T47D (cell line): ENCODE measurements at regions not wholly inside any gene's neighbourhood (a gene's known extent, or its start where the extent isn't known, plus 50 kb on each side); places are given as distances from the start of the nearest gene placed in this dataset.
A peak's percentile ranks its signal among the peaks of the same experiment; 100 is the strongest.
"Not testable (repeated sequence)": the region's sequence is repeated elsewhere in the genome, so short reads cannot be mapped to it uniquely, and the experiment has no call there.

ENCODE experiments used
- DNase-seq, 2 experiments: peaks; one replicate each; pipeline versions ENCODE4 v3.0.0 to v3.0.0-alpha.2; 2011 to 2012; ENCODE audit warnings: low read depth in 1 of 2, low spot score in 1 of 2
- JUND ChIP-seq: IDR thresholded peaks from 2 replicates; pipeline ENCODE4 v1.6.1; 2012; ENCODE audit warnings: low read depth
- in situ Hi-C: cut with HindIII; loops from 2 replicates; pipeline ENCODE4 v1.10.0; 2016; ENCODE audit warnings: low sequenced_read_pairs, low pct_unique_long_range_greater_than_20kb

DNA sequence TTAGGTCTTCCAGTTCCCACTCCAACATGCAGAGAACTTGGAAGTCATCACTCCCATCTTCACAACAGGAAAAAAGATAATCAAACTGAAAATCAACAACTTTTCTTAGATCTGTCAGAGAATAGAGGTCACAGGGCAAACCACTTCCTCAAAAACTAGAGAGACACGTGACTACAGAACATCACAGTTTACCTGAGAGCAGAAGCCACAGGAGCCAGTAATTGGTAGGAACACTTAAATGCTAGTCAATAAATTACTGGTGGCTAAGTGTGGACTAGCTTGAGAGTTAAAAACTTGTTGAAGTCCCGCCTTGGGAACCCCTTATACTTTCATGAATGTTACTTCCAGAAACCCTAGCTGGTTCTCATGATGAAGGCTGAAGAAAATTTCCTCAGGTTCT is 81.1 kb downstream of the THSD1 start:
- DNase-seq, in situ Hi-C loops: not testable (repeated sequence)

DNA sequence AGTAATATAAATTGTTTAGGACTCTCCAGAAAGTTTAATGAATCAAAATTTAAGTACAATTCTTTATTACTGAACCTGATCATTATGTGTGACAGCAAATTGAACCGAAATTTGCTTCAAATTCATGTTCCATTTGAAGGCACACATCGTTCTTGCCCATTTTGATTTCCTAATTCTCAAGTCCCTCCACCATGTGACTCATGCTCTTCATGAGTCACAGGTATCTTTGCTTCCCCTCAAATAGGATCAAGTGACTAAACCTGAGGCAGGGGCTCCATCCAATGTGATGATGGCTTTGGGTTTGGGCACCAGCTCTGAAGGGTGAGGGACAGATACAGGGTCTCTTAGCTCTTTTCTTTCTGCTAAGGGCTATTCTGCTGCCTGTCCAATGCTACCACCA is 86.1 kb downstream of the THSD1 start:
- no peak for TF ChIP-seq JUND
- in situ Hi-C loops, result no loop called here
- no peak for DNase-seq

DNA sequence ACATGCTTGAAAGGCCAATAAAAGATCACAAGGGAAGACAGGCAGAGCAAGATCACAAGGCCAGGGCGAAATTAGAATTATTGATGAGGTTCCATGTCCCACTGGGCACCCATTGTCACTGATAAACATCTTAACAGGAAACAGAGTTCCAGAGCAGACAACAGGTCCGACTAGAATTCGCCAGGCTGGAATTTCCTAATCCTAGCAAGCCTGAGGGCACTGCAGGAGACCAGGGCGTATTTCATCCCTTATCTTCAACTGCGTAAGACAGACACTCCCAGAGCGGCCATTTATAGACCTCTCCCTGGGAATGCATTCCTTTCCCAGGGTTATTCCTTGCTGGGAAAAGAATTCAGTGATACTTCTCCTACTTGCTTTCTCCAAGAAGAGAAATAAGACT is 96.1 kb downstream of the THSD1 start:
- peak in 1 of 2 experiments; percentile 6 for DNase-seq
- in situ Hi-C loops, result not testable (repeated sequence)

DNA sequence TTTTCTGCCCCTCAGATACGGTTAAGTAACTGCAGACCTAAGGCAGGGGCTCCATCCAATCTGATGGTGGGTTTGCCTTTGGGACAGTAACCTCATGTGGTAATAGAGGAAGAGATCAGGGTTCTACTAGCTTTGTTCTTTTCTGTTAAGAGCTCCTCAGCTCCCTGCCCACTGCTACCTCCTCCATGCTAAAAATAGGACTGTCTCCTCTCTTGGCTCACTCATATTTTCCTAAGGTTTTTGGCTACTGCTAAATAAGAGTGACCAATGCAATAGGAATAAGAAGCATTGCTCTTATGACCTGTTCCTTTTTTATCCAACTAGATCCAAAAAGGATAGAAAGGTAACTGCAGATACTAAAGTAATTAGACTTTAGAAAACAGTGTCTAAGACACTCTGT is 99.6 kb downstream of the THSD1 start:
- DNase-seq, in situ Hi-C loops: not testable (repeated sequence)

DNA sequence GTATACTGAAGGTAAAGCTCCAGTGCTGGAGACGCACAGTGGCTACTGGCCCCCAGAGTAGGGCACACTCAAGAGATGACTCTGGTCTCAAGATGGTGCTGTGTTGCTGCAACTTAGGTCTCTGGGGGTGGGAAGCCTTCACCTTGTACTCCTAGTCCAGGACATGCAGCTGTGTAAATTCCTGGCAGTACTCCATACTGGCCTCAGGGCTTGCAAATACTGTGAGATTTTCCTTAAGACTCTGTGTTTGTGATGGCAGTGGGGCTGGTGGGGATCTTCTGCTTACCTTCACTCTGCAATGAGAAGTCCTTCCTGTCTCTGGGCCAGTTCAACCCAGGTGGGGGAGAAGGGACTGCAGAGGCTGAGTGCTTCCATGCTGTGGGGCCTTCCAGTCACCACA is 102.9 kb downstream of the THSD1 start:
- DNase-seq, in situ Hi-C loops: not testable (repeated sequence)

DNA sequence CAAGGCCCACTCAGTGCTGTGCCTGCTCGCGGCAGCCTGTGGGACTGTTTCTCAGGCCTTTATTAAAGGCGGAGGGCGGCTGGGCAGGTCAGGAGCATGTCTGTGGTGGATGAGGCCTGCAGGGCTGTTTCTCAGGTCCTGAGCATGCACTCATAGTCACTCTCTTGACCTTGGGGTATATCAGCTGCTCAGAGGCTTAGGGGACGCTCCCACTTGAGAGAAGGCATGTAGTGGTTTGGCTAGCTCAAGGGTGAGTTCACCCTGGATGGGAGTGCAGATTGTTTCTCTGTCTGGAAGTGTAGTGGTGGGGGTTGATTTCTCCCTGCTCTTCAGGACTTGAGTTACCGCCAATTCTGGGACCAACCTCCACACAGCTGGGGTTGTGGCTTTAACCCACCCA is 103.3 kb downstream of the THSD1 start:
- in situ Hi-C loops, DNase-seq: not testable (repeated sequence)

DNA sequence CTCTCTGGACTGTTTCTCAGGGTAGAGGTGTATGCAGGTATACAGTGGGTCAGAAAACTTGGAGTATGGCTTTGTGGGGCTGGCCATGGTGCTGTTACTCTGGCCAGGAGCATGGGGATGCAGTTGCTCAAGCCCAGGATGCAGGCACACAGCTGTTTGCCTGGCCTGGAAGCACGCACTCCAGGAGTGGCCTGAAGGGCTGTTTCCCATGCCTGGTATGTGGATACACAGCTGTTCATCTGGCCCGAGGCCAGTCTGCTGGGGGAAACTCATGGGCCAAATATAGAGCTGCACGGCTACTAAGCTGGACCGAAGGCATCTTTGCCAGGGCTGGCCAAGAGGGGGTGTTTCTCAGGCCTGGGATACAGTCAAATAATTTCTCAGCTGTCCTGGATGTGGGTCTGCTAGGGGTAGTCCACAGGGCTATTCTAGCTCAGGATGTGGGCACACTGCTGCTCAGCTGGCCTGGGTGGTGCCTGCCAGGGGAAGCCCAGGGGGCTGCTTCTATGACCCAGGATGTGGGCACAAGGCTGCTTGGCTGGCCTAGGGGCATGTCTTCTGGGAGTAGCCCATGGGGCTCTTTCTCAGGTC is 104.1 kb downstream of the THSD1 start:
- in situ Hi-C loops, DNase-seq: not testable (repeated sequence)

DNA sequence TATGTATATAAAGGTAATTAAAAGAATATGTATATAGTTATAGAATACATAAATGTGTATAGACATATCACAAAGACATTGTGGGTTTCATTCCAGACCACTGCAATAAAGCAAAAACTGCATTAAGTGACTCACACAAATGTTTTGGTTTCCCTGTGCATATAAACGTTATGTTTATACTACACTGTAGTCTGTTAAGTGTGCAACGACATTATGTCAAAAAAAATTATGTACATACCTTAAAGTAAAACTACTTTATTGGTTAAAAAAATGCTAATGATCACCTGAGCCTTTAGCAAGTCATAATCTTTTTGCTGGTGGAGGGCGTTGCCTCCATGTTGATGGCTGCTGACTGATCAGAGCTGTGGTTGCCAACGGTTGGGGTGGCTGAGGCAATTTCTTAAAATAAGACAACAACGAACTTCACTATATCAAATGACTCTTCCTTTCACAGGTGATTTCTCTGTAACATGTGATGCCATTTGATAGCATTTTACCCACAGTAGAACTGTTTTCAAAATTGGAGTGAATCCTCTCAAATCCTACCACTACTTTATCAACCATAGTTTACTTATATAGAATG is 107.8 kb downstream of the THSD1 start:
- DNase-seq, in situ Hi-C loops: not testable (repeated sequence)

DNA sequence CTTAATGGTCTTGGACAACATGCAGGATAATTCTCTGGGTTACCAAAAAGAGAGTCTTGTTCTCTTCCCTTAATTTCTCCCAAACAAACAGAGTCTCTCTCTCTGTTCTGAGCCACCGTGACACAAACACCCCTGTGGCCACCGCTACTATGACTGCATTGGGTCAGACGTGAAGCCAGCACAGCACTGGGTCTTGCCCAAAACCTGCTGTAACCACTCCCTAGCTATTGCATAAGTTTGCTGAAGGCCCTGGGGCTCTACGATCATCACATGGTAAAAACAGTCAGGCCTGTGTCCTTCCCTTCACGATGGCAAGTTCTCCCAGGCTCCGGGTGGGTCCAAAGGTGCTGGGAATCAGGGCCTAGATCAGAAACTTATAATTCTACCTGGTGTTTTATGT is 117.1 kb downstream of the THSD1 start:
- in situ Hi-C loops, DNase-seq: not testable (repeated sequence)

DNA sequence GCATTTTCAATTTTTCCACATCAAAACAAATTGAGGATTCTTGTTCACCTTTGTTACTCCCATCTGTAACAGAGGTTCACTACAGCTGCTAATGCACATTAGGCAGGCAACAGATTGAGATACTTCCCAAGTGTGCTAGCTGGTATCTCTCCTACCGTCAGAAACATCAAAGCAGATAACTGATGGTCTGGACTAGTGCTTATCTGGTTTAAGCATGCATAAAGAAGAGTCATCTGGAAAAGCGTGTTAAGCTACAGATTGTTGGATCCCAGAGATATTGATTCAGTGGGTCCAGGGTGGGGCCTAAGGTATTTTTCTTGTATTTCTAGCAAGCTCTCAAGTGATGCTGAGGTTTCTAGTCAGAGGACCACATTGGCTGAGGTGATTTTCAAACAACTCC is 122.0 kb upstream of the NEK3 start:
- in situ Hi-C loops, result not testable (repeated sequence)

DNA sequence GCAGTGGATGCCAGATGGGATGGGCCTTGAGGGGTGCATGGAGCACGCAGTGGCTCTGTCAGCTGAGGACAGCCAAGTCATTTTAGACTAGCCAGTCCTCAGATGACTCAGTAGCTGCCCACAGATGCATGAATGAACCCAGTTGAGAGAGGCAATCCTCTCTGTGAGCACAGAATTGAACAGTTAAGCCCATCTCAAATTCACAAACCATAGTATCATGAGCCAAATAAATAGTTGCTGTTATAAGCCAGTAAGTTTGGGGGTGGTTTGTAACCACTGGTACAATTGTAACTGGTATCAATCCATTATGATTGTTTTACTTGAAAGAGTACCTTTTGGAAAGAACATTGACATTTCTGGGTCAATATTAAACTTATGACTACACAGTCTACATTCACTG is 120.0 kb upstream of the NEK3 start:
- in situ Hi-C loops, result not testable (repeated sequence)

More for the DNA sequence above, 122.0 kb upstream of the NEK3 start:
- not testable (repeated sequence) for DNase-seq

DNA sequence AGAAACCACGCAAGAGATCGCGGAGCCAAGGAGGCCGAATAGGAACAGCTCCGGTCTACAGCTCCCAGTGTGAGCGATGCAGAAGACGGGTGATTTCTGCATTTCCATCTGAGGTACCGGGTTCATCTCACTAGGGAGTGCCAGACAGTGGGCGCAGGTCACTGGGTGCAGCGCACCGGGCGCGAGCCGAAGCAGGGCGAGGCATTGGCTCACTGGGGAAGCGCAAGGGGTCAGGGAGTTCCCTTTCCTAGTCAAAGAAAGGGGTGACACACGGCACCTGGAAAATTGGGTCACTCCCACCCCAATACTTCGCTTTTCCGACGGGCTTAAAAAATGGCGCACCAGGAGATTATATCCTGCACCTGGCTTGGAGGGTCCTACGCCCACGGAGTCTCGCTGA is 94.9 kb upstream of the NEK3 start:
- in situ Hi-C loops, DNase-seq: not testable (repeated sequence)

More for the DNA sequence above, 120.0 kb upstream of the NEK3 start:
- not testable (repeated sequence) for DNase-seq

DNA sequence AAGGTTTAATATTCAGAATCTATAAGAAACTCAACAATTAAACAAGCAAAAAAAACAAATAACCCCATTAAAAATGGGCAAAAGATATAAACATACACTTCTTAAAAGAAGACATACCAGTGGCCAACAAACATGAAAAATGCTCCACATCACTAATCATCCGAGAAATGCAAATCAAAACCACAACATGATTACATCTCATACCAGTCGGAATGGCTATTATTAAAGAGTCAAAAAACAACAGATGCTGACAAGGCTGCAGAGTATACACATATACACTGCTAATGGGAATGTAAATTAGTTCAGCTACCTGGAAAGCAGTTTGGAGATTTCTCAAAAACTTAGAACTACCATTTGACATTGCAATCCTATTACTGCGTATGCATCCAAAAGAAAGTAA is 81.4 kb upstream of the NEK3 start:
- DNase-seq, in situ Hi-C loops: not testable (repeated sequence)

DNA sequence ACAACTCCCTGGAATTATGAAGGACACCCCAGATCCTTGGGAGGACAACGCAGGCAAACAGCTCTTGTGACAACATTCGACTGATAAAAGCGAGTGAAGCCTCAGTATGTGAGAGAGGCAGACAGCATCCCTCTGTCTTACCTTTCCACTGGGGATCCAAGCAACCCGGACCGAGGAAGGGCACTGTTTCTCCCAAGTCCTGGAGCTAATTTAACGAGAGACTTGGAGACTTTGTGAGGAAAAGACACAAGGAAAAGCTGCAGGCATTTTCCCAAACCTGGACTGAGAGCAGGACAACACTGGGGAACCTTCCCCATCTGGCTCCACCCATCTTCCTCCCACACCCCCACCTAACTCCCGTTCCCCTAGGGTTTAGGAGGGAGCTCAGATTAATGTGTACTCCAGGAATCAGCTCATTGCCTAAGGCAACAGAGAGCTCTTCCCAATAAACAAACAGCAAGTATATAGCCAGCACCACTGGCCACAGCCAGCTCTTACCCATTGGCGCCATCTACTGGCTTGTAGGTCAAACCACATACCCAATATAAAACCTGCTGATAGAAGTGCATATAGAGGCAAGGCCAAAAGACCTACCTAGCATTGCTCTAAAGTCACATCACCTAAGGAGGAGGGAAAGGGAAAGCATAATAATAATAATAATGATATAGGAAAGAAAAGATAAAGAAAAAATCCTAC is 76.7 kb upstream of the NEK3 start:
- peak in 1 of 2 experiments; percentile 78 for DNase-seq
- in situ Hi-C loops, result not testable (repeated sequence)

DNA sequence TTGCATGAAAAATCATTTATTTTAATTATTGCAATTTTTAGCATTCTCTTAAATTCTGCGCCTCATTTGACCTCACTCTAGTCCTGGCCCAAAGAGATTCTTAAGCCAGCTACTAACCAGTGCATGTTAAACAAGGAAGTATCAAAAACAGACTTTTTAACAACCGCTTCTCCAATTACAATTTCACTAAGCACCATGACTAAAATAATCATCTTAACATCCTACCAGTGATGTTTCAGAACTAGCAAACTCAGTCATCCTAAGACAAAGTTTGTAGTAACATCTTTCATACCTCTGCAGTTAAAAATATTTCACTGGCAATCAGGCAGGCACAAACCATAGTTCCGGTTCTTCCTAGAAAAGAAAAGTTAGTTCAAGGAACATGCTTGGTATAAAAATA is 75.5 kb upstream of the NEK3 start:
- in situ Hi-C loops, DNase-seq: not testable (repeated sequence)

DNA sequence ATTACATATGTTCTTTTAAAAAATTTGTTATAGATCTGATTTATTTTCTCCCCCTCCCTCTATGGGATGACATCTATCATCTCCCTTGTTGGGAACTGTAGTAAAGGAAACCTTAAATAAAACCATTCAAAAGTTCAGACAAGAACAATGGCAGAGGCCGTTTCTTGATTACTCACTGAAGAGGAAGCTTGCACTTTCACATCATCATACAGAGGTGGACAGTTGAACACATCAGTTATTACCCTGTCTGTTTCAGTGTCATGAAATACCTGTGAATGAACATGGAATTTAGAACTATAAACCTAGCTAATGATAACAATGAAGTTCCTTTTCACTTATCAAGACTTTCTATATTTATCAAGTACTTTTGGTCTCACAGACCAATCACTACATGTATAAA is 63.7 kb upstream of the NEK3 start:
- DNase-seq, in situ Hi-C loops: not testable (repeated sequence)

DNA sequence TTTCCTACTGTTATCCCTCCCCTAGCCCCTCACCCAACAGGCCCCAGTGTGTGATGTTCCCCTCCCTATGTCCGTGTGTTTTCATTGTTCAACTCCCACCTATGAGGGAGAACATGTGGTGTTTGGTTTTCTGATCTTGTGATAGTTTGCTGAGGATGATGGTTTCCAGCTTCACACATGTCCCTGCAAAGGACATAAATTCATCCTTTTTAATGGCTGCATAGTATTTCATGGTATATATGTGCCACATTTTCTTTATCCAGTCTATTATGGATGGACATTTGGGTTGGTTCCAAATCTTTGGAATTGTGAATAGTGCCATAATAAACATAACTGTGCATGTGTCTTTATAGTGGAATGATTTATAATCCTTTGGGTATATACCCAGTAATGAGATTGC is 54.5 kb upstream of the NEK3 start:
- in situ Hi-C loops, DNase-seq: not testable (repeated sequence)

DNA sequence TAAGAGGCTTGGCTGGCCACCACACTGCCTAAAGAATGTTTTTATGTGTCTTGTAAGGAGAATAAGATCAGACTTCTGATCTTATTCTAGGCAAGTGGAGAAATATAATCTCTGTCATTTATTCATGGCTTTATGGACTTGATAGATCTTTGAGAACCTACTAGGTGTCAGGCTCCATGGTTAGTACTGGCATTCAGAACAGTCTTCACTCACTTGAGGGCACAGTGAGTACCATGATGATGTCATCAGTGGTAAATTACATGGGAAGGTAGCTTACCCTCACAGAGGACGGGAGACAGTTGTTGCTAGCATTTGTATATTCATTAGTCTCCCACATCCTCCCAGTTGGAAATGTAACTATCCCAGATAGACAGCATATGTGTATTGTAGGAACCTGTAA is 53.5 kb upstream of the NEK3 start:
- DNase-seq, in situ Hi-C loops: not testable (repeated sequence)
